Heart left ventricle (tissue), 16 donors: ENCODE measurements at regions not wholly inside any gene's neighbourhood (a gene's known extent, or its start where the extent isn't known, plus 50 kb on each side); places are given as distances from the start of the nearest gene placed in this dataset.

ENCODE experiments used
- ATAC-seq, 4 donors: fragments of 200-7000 bp; cut with Tn5 transposase; one replicate each; pipeline ENCODE4 v1.9.1; 2020 to 2022; ENCODE audit warnings: moderate library complexity in 4 of 4, mild to moderate bottlenecking in 3 of 4, moderate number of reproducible peaks in 1 of 4
- DNase-seq, 5 donors: peaks; one replicate each; pipeline ENCODE4 v3.0.0-alpha.2; 2020
- H3K27ac ChIP-seq, 12 donors: fragments of 200-600 bp; sonication (generic) in 4 of 12; one replicate each; pipeline versions ENCODE4 v1.5.0 to v1.8.0; 2016 to 2022; ENCODE audit warnings: mild to moderate bottlenecking in 2 of 12
- H3K27me3 ChIP-seq, 9 donors: fragments of 200-600 bp; sonication (generic) in 2 of 9; one replicate each; pipeline versions ENCODE4 v1.5.1 to v1.8.0; 2016 to 2022; ENCODE audit warnings: mild to moderate bottlenecking in 3 of 9
- H3K36me3 ChIP-seq, 9 donors: fragments of 200-600 bp; sonication (generic) in 2 of 9; one replicate each; pipeline versions ENCODE4 v1.5.0 to v1.8.0; 2018 to 2022; ENCODE audit warnings: mild to moderate bottlenecking in 2 of 9
- H3K4me1 ChIP-seq, 12 donors: fragments of 200-600 bp; sonication (generic) in 4 of 12; one replicate each; pipeline versions ENCODE4 v1.5.0 to v1.8.0; 2016 to 2022; ENCODE audit warnings: mild to moderate bottlenecking in 3 of 12
- H3K4me3 ChIP-seq, 12 donors: fragments of 200-600 bp; sonication (generic) in 4 of 12; one replicate each; pipeline versions ENCODE4 v1.5.0 to v1.8.0; 2017 to 2022; ENCODE audit warnings: mild to moderate bottlenecking in 9 of 12, moderate library complexity in 4 of 12
- H3K9me3 ChIP-seq, 12 donors: fragments of 200-600 bp; sonication (generic) in 4 of 12; one replicate each; pipeline versions ENCODE4 v1.5.0 to v1.8.0; 2016 to 2022; ENCODE audit warnings: mild to moderate bottlenecking in 1 of 12
- CTCF ChIP-seq, 12 donors: fragments of 200-600 bp; sonication (generic) in 4 of 12; IDR thresholded peaks; one replicate each; pipeline versions ENCODE4 v1.5.0 to v1.8.0; 2018 to 2022; ENCODE audit warnings: antibody characterized with exemption in 12 of 12, mild to moderate bottlenecking in 5 of 12
- POLR2A ChIP-seq, 2 donors: fragments of 450-650 bp; IDR thresholded peaks; one replicate each; pipeline ENCODE4 v1.6.1; 2017; ENCODE audit warnings: antibody characterized with exemption in 2 of 2, mild to moderate bottlenecking in 2 of 2, moderate library complexity in 2 of 2
- WGBS, 4 donors: extraction: QIAGEN DNeasy Blood & Tissue Kit in 2 of 4; methylation state at CpG; one replicate each; pipeline versions ENCODE4 v1.1.5 to v1.1.7; 2013 to 2018; 5-methylcytosine and 5-hydroxymethylcytosine counted together
- intact Hi-C, 10 donors: fragments of 100-400 bp; cut with DNase I; formaldehyde crosslinking; loops; one replicate each; pipeline versions ENCODE4 v1.11.1 to v1.14.2; 2022
- donor health status: ischemic (EF 13 %, LVEDD 7.1; RV severe dilation, severe dysfunction).
- donor health status: healthy with polysubstance abuse.
- donor health status: DM: no; HTN: yes; CAD: no.
- donor health status: DM: no; HTN: no; CAD: no.
- donor health status: ischemic (EF 25% LVEDD 6.9; RV normal size, moderate dysfunction).
- donor health status: ischemic (EF 25% LVEDD 5.7; RV mildly dilated, moderate dysfunction).
- donor health status: healthy.
- donor health status: DM: yes; HTN: yes; CAD: no.
- donor health status: ischemic (EF 35%, LVEDD 5.7; RV mildly dilated, moderate dysfunction).
- donor health status: nonischemic (EF 11% LVEDD 7.7; RV severe dilation, severe dysfunction).
- donor health status: DM: yes; HTN: yes; CAD: no.
- donor health status: PGD.
- donor health status: ischemic (EF 29% LVEDD 5.4; RV normal size, mild dysfunction).
- donor health status: nonischemic (EF 23%, LVEDD 6.1; RV moderate dilation, normal function).

GRCh38 chr3:10688126-10688525 lies 127.9 kb upstream of the SLC6A11 start:
- TF ChIP-seq CTCF (IDR thresholded peaks at IDR 0.05), result no peak
- Histone ChIP-seq H3K27me3 (peaks cover 0 to 6% (median 0%) of the 10 kb centered on the region in 9 donors), H3K9me3 (no peaks in the 10 kb centered on the region), H3K4me3 (no peak overlapping the region), H3K4me1 (no peaks in the 10 kb centered on the region), H3K27ac (no peak overlapping the region), H3K36me3 (no peaks in the 10 kb centered on the region)
- DNase-seq, result no peak
- no peak for ATAC-seq
- 50 to 80% (median 70%) methylated on average over 1 of the region's 1 CpG for WGBS, 4 donors
- intact Hi-C loops, result no loop called here

- H3K27me3 ChIP-seq, result peaks cover 0 to 6% (median 0%) of the 10 kb centered on the region in 9 donors
- H3K27ac ChIP-seq, result no peak overlapping the region
- no peak for DNase-seq
- TF ChIP-seq CTCF (IDR thresholded peaks at IDR 0.05), result no peak
- TF ChIP-seq POLR2A (IDR thresholded peaks at IDR 0.05), result no peak
- intact Hi-C loops, result no loop called here
- 79 to 91% (median 82%) methylated on average over 8 of the region's 8 CpGs for WGBS, 4 donors
- H3K9me3 ChIP-seq, result no peaks in the 10 kb centered on the region
- H3K36me3 ChIP-seq, result no peaks in the 10 kb centered on the region
- H3K4me3 ChIP-seq, result no peak overlapping the region
- H3K4me1 ChIP-seq, result no peaks in the 10 kb centered on the region
- no peak for ATAC-seq
Observed at GRCh38 chr3:10688548-10689172, 127.4 kb upstream of the SLC6A11 start.

- Histone ChIP-seq H3K4me3 (no peak overlapping the region), H3K36me3 (no peaks in the 10 kb centered on the region), H3K27ac (no peak overlapping the region), H3K4me1 (no peaks in the 10 kb centered on the region), H3K27me3 (peaks cover 0 to 2% (median 0%) of the 10 kb centered on the region in 9 donors), H3K9me3 (no peaks in the 10 kb centered on the region)
- ATAC-seq, result no peak
- intact Hi-C loops, result loop anchor here in 7 of 10 donors (2.0 to 10.0 kb wide), 4 partner anchors 345 to 350 kb away; no protein-coding TSS in a partner anchor
- TF ChIP-seq POLR2A (IDR thresholded peaks at IDR 0.05) (no peak), CTCF (IDR thresholded peaks at IDR 0.05) (no peak)
- 64 to 76% (median 71%) methylated on average over 11 of the region's 11 CpGs for WGBS, 4 donors
- no peak for DNase-seq
Observed at GRCh38 chr3:10692039-10692622, 123.9 kb upstream of the SLC6A11 start.

- Histone ChIP-seq H3K36me3 (no peaks in the 10 kb centered on the region), H3K4me3 (no peak overlapping the region), H3K9me3 (no peaks in the 10 kb centered on the region), H3K27ac (no peak overlapping the region), H3K4me1 (no peaks in the 10 kb centered on the region), H3K27me3 (peaks cover 0 to 14% (median 0%) of the 10 kb centered on the region in 9 donors)
- 27 to 44% (median 33%) methylated on average over 4 of the region's 4 CpGs for WGBS, 4 donors
- no peak for TF ChIP-seq POLR2A (IDR thresholded peaks at IDR 0.05)
- peak in 8 of 12 donors; percentile 13 to 43 (median 30) for TF ChIP-seq CTCF (IDR thresholded peaks at IDR 0.05)
- ATAC-seq (no peak), DNase-seq (no peak)
- intact Hi-C loops, result loop anchor here in 7 of 10 donors (2.0 to 10.0 kb wide), 4 partner anchors 346 to 351 kb away; no protein-coding TSS in a partner anchor
Observed at GRCh38 chr3:10693457-10693856, 122.6 kb upstream of the SLC6A11 start.
